ENCODE measurements at regions not wholly inside any gene's neighbourhood (a gene's known extent, or its start where the extent isn't known, plus 50 kb on each side); places are given as distances from the start of the nearest gene placed in this dataset.
"Not testable (repeated sequence)": the region's sequence is repeated elsewhere in the genome, so short reads cannot be mapped to it uniquely, and the experiment has no call there.

GRCh38 chr1:56120021-56120420 lies 459.3 kb downstream of the PLPP3 start:
- Histone ChIP-seq H3K9ac (no peak overlapping the region), H3F3A (ENCODE audit: low read depth) (no peaks in the 10 kb centered on the region), H3K27ac (no peak overlapping the region), H3K4me3 (no peak overlapping the region), H3K4me2 (no peak overlapping the region), H3K27me3 (no peaks in the 10 kb centered on the region), H2AFZ (replicated peaks) (no peak overlapping the region), H3K36me3 (no peaks in the 10 kb centered on the region), H4K20me1 (ENCODE audit: low read depth) (no peaks in the 10 kb centered on the region), H3K9me3 (ENCODE audit: low read depth) (no peaks in the 10 kb centered on the region), H3K79me2 (ENCODE audit: low read depth) (no peaks in the 10 kb centered on the region), H3K4me1 (no peaks in the 10 kb centered on the region)
- H3K27ac Mint-ChIP-seq: no peak overlapping the region
- H3K9me3 Mint-ChIP-seq: peaks cover 16% of the 10 kb centered on the region
- no peaks in the 10 kb centered on the region for H3K4me1 Mint-ChIP-seq
- no peak for DNase-seq (ENCODE audit: low spot score)
- H3K36me3 Mint-ChIP-seq: peaks cover 4% of the 10 kb centered on the region
- TF ChIP-seq EZH2phosphoT487 (IDR thresholded peaks at IDR 0.05): no peak
- TF ChIP-seq, protein P1, sequence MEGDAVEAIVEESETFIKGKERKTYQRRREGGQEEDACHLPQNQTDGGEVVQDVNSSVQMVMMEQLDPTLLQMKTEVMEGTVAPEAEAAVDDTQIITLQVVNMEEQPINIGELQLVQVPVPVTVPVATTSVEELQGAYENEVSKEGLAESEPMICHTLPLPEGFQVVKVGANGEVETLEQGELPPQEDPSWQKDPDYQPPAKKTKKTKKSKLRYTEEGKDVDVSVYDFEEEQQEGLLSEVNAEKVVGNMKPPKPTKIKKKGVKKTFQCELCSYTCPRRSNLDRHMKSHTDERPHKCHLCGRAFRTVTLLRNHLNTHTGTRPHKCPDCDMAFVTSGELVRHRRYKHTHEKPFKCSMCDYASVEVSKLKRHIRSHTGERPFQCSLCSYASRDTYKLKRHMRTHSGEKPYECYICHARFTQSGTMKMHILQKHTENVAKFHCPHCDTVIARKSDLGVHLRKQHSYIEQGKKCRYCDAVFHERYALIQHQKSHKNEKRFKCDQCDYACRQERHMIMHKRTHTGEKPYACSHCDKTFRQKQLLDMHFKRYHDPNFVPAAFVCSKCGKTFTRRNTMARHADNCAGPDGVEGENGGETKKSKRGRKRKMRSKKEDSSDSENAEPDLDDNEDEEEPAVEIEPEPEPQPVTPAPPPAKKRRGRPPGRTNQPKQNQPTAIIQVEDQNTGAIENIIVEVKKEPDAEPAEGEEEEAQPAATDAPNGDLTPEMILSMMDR (IDR thresholded peaks at IDR 0.05): no peak
- no peak for TF ChIP-seq EZH2 (IDR thresholded peaks at IDR 0.05)
- peaks cover 2% of the 10 kb centered on the region for H3K27me3 Mint-ChIP-seq (ENCODE audit: insufficient read depth, low read depth)
- no peak overlapping the region for H3K4me3 Mint-ChIP-seq

DNA sequence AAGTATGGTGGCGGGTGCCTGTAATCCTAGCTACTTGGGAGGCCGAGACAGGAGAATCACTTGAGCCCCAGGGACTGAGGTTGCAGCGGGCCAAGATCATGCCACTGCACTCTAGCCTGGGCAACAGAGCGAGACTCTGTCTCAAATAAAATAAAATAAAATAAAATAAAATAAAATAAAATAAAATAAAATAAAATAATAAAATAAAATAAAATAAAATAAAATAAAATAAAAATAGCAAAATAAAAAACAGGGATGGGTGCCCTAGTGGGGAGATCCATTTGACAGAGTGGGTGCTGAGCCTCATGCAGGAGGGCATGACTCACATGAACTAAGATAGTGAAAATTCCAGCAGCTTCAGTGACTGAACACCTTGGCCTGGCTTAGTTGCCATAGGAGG lies 460.7 kb downstream of the PLPP3 start:
- not testable (repeated sequence) for H2AFZ ChIP-seq (replicated peaks); H3K4me1 Mint-ChIP-seq; H3K4me1 ChIP-seq; H3K4me3 Mint-ChIP-seq; H3K27ac ChIP-seq; H3K27me3 ChIP-seq; H3K36me3 Mint-ChIP-seq; H3K9ac ChIP-seq; H3K79me2 ChIP-seq (ENCODE audit: low read depth); H3K4me3 ChIP-seq; H3K4me2 ChIP-seq; DNase-seq (ENCODE audit: low spot score); H3K9me3 ChIP-seq (ENCODE audit: low read depth); H3K36me3 ChIP-seq; H4K20me1 ChIP-seq (ENCODE audit: low read depth); H3F3A ChIP-seq (ENCODE audit: low read depth); H3K27me3 Mint-ChIP-seq (ENCODE audit: insufficient read depth, low read depth); H3K27ac Mint-ChIP-seq
- H3K9me3 Mint-ChIP-seq: peaks cover 16% of the 10 kb centered on the region

DNA sequence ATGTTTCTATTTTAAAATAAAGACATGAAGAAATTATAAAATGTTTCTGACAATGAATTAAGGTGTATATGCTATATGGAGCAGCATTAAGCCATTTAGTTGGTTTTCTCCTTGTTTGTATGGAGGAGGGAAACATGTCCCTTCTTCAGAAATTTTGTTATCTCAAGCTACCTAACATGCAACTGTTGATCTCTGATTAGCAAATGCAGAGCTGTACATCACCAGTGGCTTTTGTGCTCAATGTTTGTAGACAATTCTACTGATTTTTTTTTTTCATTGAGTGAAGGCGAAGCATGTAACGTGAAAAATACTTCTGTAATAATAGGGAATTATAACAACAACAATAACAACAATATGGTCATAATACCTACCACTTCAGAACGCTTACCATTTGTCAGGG lies 463.7 kb downstream of the PLPP3 start:
- Histone ChIP-seq H3K4me2 (no peak overlapping the region), H3K27ac (no peak overlapping the region), H2AFZ (replicated peaks) (no peak overlapping the region), H3F3A (ENCODE audit: low read depth) (no peaks in the 10 kb centered on the region), H4K20me1 (ENCODE audit: low read depth) (no peaks in the 10 kb centered on the region), H3K9ac (no peak overlapping the region), H3K4me3 (no peak overlapping the region), H3K36me3 (peaks cover 4% of the 10 kb centered on the region), H3K27me3 (no peaks in the 10 kb centered on the region), H3K9me3 (ENCODE audit: low read depth) (peaks cover 6% of the 10 kb centered on the region), H3K4me1 (no peaks in the 10 kb centered on the region), H3K79me2 (ENCODE audit: low read depth) (no peaks in the 10 kb centered on the region)
- Mint-ChIP-seq H3K9me3 (peaks cover 17% of the 10 kb centered on the region), H3K27ac (no peak overlapping the region), H3K27me3 (ENCODE audit: insufficient read depth, low read depth) (no peaks in the 10 kb centered on the region), H3K4me3 (no peak overlapping the region), H3K36me3 (peaks cover under 1% of the 10 kb centered on the region), H3K4me1 (no peaks in the 10 kb centered on the region)
- TF ChIP-seq, protein P1 (IDR thresholded peaks at IDR 0.05): no peak
- no peak for TF ChIP-seq EZH2phosphoT487 (IDR thresholded peaks at IDR 0.05)
- TF ChIP-seq EZH2 (IDR thresholded peaks at IDR 0.05): no peak
- no peak for DNase-seq (ENCODE audit: low spot score)

GRCh38 chr1:56113679-56114078 lies 465.7 kb downstream of the PLPP3 start:
- no peak overlapping the region for H2AFZ ChIP-seq (replicated peaks)
- H3K9me3 Mint-ChIP-seq: peaks cover 20% of the 10 kb centered on the region
- H3K27ac Mint-ChIP-seq: no peak overlapping the region
- no peak overlapping the region for H3K4me2 ChIP-seq
- H3K9ac ChIP-seq: no peak overlapping the region
- H3K27me3 Mint-ChIP-seq (ENCODE audit: insufficient read depth, low read depth): no peaks in the 10 kb centered on the region
- no peak overlapping the region for H3K4me3 ChIP-seq
- H3K36me3 ChIP-seq: peaks cover 4% of the 10 kb centered on the region
- H3K9me3 ChIP-seq (ENCODE audit: low read depth): peaks cover 6% of the 10 kb centered on the region
- H3K36me3 Mint-ChIP-seq: peaks cover 3% of the 10 kb centered on the region
- H3K4me1 ChIP-seq: no peaks in the 10 kb centered on the region
- DNase-seq (ENCODE audit: low spot score): no peak
- no peaks in the 10 kb centered on the region for H3F3A ChIP-seq (ENCODE audit: low read depth)
- no peak overlapping the region for H3K27ac ChIP-seq
- no peak overlapping the region for H3K4me3 Mint-ChIP-seq
- H4K20me1 ChIP-seq (ENCODE audit: low read depth): no peaks in the 10 kb centered on the region
- H3K4me1 Mint-ChIP-seq: no peaks in the 10 kb centered on the region
- H3K27me3 ChIP-seq: no peaks in the 10 kb centered on the region
- H3K79me2 ChIP-seq (ENCODE audit: low read depth): no peaks in the 10 kb centered on the region
- TF ChIP-seq, protein P1 (IDR thresholded peaks at IDR 0.05): no peak
- TF ChIP-seq EZH2 (IDR thresholded peaks at IDR 0.05) (no peak), EZH2phosphoT487 (IDR thresholded peaks at IDR 0.05) (no peak)

All from neural progenitor cell (in vitro differentiated cells).